T-helper 2 cell (primary cell): ENCODE measurements at regions not wholly inside any gene's neighbourhood (a gene's known extent, or its start where the extent isn't known, plus 50 kb on each side); places are given as distances from the start of the nearest gene placed in this dataset.
"Not testable (repeated sequence)": the region's sequence is repeated elsewhere in the genome, so short reads cannot be mapped to it uniquely, and the experiment has no call there.

Experiments used
- DNase-seq, 5 experiments: peaks; one replicate each; pipeline versions ENCODE4 v3.0.0 to v3.0.0-alpha.2; 2012 to 2022

- no peak for DNase-seq
These were observed 444.7 kb upstream of the RPS6KA3 start for GRCh38 chrX:20711366-20711765.

GRCh38 chrX:20693078-20693477, 426.4 kb upstream of the RPS6KA3 start:
- DNase-seq = no peak

DNA sequence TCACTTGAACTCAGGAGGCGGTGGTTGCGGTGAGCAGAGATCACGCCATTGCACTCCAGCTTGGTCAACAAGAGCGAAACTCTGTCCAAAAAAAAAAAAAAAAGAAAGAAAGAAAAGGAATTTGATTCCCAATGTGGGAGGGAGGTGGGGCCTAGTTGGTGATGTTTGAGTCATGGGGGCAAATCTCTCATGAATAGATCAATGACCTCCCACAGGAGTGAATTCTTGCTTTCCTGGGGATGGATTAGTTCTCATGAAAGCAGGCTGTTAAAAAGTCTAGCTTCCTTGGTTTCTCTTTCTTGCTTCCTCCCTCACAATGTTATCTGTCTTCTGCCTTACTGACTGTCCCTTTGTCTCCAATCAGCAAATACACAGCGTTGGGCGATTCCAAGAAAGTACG, 419.5 kb upstream of the RPS6KA3 start:
- DNase-seq = no peak

- DNase-seq = no peak
These were observed 418.9 kb upstream of the RPS6KA3 start for GRCh38 chrX:20685652-20686051.

GRCh38 chrX:20681683-20682082, 415.0 kb upstream of the RPS6KA3 start:
- DNase-seq = no peak

DNA sequence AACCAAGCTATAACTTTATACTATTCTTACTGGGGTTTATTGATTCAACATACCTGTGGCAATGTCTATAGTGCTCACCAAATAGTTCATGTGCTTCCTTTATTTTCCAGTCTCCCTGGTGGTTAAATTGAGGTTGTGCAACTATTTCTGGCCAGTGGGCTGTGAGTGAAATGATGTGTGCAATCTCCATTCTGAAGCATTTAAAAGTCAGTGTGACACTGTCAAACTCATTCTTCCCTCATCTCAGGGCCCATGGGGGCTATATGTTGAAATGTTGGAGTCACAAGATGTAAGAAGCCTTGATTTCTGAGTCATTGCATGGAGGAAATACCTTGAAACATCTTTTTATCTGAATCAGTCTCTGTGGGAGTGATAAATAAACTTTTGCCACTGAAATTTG, 414.3 kb upstream of the RPS6KA3 start:
- no peak for DNase-seq

- DNase-seq = no peak
These were observed 405.8 kb upstream of the RPS6KA3 start for GRCh38 chrX:20672476-20672875.

DNA sequence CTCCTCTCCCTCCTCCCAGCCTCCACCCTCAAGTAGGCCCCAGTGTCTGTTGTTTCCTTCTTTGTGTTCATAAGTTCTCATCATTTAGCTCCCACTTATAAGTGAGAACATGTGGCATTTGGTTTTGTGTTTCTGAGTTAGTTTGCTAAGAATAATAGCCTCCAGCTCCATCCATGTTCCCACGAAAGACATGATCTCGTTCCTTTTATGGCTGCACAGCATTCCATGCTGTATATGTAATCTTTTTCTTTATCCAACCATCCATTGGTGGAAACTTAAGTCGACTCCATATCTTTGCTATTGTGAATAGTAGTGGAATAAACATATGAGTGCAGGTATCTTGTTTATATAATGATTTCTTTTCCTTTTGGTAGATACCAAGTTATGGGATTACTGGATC, 405.0 kb upstream of the RPS6KA3 start:
- not testable (repeated sequence) for DNase-seq

DNA sequence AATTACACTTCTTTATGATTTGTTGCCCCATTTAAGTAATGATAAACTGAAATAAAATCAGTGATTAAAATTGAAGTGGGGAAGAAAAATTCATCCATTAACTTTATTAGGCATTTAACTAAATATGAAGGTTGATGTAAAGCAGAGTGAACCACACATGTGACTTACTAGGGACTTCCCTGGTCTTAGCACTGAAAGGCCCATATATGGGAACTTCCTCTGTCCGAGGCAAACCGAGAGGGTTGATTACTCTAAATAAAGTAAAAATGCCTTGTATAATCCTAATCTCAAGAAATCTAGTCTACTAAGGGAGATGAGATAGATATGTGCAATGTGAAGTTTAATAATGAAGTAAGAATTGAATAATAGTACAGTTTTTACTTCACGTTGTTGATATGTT, 403.9 kb upstream of the RPS6KA3 start:
- DNase-seq = no peak

GRCh38 chrX:20668550-20668949, 401.8 kb upstream of the RPS6KA3 start:
- DNase-seq = no peak

GRCh38 chrX:20666331-20666730, 399.6 kb upstream of the RPS6KA3 start:
- DNase-seq = no peak

DNA sequence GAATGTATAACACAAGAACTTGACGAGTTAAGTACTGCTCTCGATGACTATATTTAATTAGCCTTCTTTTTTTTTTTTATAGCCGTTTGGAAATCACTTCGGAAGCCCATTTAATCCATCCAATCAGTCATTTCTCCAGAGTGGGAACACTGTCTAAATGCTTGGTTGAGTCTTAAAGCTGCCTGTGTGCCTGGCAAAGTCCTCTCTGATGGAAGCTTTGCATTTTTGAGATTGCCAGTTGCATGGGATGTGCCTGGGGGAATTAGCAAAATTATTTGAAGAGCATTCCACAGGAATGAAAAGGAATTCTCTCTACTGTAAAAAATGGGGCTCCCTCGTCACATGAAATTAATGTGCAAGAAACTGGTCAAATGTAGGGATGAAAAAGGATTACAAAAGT, 398.8 kb upstream of the RPS6KA3 start:
- no peak for DNase-seq

DNA sequence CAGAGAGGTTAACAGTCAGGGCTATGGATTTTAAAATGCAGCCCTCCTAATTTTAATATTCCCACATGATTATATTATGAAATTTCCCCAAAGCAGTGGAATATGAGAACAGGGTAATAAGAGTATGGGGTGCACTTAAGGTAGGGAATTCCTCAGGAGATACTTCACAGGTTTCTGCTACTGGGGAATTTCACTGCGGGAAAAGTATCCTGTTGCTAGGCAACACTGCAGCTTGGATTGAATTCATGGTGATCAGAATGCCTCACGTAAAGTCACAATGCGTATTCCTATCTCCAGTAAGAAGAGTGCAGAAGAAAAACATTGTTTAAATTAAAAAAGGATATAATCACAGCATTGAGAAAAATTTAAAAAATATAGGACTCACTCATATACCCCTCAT, 398.1 kb upstream of the RPS6KA3 start:
- DNase-seq = no peak

GRCh38 chrX:20664131-20664530, 397.4 kb upstream of the RPS6KA3 start:
- no peak for DNase-seq

DNA sequence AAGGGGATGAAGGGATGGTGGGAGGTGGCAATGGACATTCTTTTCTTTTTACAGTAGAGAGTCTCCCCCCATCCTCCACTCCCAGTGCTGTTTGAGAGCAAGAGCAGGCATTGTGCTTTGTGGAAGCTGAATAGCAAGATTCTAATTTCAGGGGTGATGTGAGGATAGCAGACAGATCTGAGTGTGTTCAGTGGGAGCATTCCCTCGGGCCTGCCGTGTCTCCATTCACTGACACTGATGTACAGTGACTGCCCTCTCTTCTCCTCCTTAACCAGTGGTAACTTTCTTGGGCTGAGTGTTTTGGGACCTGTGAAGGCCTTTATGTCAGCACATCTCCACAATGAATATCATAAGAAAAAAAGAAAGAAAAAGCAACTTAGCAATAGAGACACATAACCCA, 396.6 kb upstream of the RPS6KA3 start:
- no peak for DNase-seq

DNA sequence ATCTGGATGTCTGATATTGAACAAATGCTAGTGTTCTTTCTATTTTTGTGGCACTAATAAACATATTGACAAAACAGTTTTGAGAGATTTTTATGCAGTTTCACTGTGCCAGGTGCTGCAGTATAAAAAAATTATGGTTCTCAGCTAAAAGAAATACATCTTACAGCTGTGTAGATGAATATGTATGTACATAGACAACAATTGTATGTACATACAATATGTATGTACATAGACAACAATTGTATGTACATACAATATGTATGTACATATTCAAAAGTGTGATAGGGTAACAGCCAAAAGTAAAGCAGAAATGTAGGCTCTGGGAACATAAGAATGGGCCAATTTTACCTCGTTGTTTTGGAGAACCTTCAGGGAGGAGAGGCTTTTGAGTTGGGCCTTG, 390.0 kb upstream of the RPS6KA3 start:
- no peak for DNase-seq

DNA sequence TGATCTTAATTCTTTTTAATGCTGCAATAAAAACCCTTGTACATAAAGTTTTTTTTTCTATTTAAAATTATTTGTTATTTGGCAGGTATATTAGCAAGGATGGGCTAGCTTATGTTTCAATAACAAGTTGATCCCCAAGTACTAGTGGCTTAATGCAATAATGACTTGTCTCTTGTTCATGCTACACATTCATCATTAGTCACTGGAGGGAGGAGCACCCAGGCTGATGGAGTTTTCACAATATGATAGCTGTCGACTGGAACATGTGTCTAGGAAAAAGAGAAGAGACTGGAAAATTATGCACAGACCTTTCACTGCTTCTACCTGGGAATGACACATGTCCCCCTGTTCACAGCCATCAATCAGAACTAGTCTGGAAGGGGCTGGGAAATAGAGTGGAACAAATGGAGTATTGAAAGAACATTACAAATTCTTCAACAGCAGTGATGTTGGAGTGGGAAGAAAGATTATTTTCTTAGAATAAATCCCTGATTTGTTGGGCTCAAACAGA, 387.9 kb upstream of the RPS6KA3 start:
- DNase-seq = no peak

DNA sequence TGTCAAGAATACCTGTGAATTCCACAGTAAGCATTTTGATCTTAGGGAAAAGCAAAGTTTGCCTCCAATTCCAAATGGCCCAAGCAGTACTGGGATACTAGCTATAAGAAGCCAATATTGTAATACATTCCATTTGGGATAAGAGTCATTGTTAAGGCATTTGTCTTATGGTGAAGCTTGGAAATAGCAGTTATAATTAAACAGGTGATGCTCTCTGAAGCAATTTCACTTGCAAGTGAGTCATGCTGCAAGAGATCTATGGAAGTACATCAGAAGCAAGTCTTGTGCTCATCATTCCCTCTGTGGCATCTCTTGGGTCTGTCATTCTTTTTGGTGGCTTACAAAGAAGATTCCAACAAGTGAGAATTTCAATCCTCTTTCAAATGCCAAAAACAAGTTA, 386.4 kb upstream of the RPS6KA3 start:
- DNase-seq = no peak

GRCh38 chrX:20641954-20642353, 375.2 kb upstream of the RPS6KA3 start:
- DNase-seq = no peak

- no peak for DNase-seq
These were observed 372.4 kb upstream of the RPS6KA3 start for GRCh38 chrX:20639115-20639514.

DNA sequence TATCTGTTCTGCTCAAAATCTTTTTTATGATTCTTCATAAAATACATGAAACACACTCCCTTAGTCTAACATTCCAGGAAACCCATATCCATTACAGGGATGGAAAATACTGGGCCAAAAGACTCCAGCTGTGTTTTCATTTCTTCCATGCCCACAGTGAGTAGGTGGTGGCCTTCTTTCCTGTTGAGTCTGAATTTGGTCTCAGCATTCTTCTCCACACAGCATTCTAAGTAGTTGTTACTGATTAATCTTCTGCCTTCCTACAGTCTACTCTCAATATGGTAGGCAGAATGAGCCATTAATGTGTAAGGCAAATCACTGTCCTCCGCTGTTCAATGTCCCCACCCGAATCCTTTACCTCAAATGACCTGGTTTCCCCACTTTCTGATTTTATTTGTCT, 370.6 kb upstream of the RPS6KA3 start:
- no peak for DNase-seq

GRCh38 chrX:20633451-20633850, 366.7 kb upstream of the RPS6KA3 start:
- no peak for DNase-seq

DNA sequence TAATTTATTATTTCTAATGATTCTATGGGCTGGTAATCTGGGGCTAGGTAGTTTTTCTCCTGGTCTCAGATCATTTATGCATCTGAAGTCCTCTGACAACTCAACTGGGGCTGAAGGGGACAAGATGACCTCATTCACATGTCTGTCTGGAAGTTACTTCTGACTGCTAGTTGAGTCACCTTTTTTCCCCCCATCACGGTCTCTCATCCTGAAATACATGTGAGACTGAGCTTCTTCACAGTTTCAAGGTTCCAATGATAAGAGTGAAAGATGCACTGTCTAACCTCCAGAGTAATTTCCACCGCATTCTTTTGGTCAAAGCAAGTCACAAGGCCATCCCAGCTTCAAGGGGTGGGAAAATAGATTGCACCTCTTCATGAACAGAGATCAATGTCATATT, 356.7 kb upstream of the RPS6KA3 start:
- DNase-seq = no peak

DNA sequence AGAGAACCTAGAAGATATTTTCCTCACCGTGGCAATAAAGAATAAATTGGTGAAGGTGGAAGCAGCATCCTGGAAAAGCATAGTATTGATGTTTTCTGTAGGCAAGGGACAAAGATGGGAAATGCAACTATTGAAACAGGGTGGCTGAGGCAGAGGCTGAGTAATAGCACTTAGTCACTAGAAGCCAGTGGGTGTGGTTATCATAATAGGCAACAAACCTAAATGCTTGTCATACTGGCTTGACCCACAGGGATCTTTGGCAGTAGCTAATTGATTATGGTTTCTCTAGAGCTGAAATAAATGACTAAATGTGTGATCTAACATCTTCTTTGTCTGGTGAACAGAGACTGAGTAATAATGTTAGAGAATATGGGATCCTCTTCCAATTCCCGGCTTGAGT, 353.6 kb upstream of the RPS6KA3 start:
- DNase-seq = no peak

DNA sequence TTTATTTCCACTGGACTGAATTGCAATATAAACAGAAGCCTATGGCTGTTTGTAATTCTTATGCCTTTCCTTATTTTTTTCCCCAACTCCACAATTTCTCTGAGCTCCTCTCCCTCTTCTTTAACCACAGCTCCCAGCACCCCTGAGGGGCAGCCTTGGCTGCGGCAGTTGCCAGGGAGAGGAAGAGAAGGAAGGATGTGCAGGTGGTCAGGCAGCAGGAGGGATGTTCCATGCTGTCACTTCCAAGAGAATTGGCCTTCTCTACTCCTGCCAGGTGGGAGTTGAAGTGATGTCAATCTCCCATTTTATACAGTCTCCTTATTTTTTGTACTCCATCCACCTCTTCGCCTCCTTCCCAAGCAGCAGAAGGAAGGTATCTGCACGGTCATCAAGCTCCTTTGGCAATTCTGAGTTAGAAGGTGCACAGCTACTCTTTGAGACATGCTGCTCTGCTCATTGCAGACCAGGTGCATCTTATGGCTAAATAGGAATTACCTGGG, 343.3 kb upstream of the RPS6KA3 start:
- DNase-seq = no peak

GRCh38 chrX:20606831-20607230, 340.1 kb upstream of the RPS6KA3 start:
- DNase-seq = no peak
